H1 (cell line): ENCODE measurements at regions not wholly inside any gene's neighbourhood (a gene's known extent, or its start where the extent isn't known, plus 50 kb on each side); places are given as distances from the start of the nearest gene placed in this dataset.

ENCODE experiments used
- CTCF ChIA-PET: fragments of 300-600 bp; sonication (Branson Sonifier 250); formaldehyde crosslinking; loops from one replicate; lab custom pipeline; 2021; ENCODE audit not compliant: partially characterized antibody; lab: Charles Lee
- POLR2A ChIA-PET: fragments of 300-600 bp; sonication (Branson Sonifier 250); formaldehyde crosslinking; loops from one replicate; lab custom pipeline; 2021; ENCODE audit warnings: inconsistent platforms; ENCODE audit not compliant: partially characterized antibody; lab: Charles Lee
- DNase-seq, 2 experiments: peaks; one replicate each; pipeline versions ENCODE4 v3.0.0 to v3.0.0-alpha.2; 2010 to 2022; ENCODE audit warnings: low spot score in 2 of 2, low read depth in 1 of 2, mixed read lengths in 1 of 2
- FAIRE-seq: peaks from 2 replicates; lab custom pipeline; 2011; peaks lifted over from hg19 to GRCh38; lab: Jason Lieb, UNC
- H2AFZ ChIP-seq: 2 replicates; pipeline ENCODE4 v1.8.1; 2012; ENCODE audit warnings: low read length, inconsistent platforms
- H2AK5ac ChIP-seq: 2 replicates; pipeline ENCODE4 v1.6.1; 2013; ENCODE audit warnings: low read depth, low read length
- H2BK120ac ChIP-seq: replicated peaks from 2 replicates; pipeline ENCODE3; 2013; ENCODE audit warnings: low read depth, low read length, inconsistent platforms
- H2BK12ac ChIP-seq: 2 replicates; pipeline ENCODE4 v1.6.1; 2013; ENCODE audit warnings: low read depth, low read length
- H2BK15ac ChIP-seq: 2 replicates; pipeline ENCODE4 v1.6.1; 2013; ENCODE audit warnings: low read length
- H2BK20ac ChIP-seq: 2 replicates; pipeline ENCODE4 v1.6.1; 2013; ENCODE audit warnings: low read length
- H2BK5ac ChIP-seq: 2 replicates; pipeline ENCODE4 v1.6.1; 2013; ENCODE audit warnings: low read depth, low read length
- H3K14ac ChIP-seq: 2 replicates; pipeline ENCODE4 v1.6.1; 2013; ENCODE audit warnings: inconsistent platforms; ENCODE audit not compliant: insufficient read length
- H3K18ac ChIP-seq: 2 replicates; pipeline ENCODE4 v1.6.1; 2013; ENCODE audit warnings: low read length; ENCODE audit errors: extremely low read depth
- H3K23ac ChIP-seq: 2 replicates; pipeline ENCODE4 v1.6.1; 2013; ENCODE audit warnings: inconsistent platforms; ENCODE audit not compliant: insufficient read length
- H3K23me2 ChIP-seq: 2 replicates; pipeline ENCODE4 v1.6.1; 2013; ENCODE audit warnings: low read depth, low read length
- H3K27ac ChIP-seq: 2 replicates; pipeline ENCODE4 v1.6.1; 2011; ENCODE audit warnings: low read depth, low read length, inconsistent platforms
- H3K27me3 ChIP-seq, 4 experiments: replicated peaks in 1 of 4; 1 replicate in 1 of 4; 2 replicates in 3 of 4; pipeline versions ENCODE4 v1.6.1 to v1.8.1; 2011 to 2013; ENCODE audit warnings: low read length in 3 of 4, mild to moderate bottlenecking in 3 of 4, inconsistent platforms in 2 of 4, mixed read lengths in 2 of 4, moderate library complexity in 1 of 4; ENCODE audit not compliant: control insufficient read depth in 3 of 4, insufficient read depth in 3 of 4; ENCODE audit errors: extremely low read depth in 1 of 4
- H3K36me3 ChIP-seq, 4 experiments: 2 replicates each; pipeline versions ENCODE4 v1.6.1 to v1.8.1; 2011 to 2013; ENCODE audit warnings: mild to moderate bottlenecking in 4 of 4, low read length in 3 of 4, moderate library complexity in 2 of 4, control low read depth in 1 of 4, inconsistent platforms in 1 of 4; ENCODE audit not compliant: insufficient read depth in 4 of 4, control insufficient read depth in 2 of 4
- H3K4ac ChIP-seq: replicated peaks from 2 replicates; pipeline ENCODE3; 2013; ENCODE audit warnings: low read length, low read depth, mixed read lengths, inconsistent platforms; ENCODE audit not compliant: insufficient read length
- H3K4me1 ChIP-seq, 4 experiments: replicated peaks in 1 of 4; 1 replicate in 1 of 4; 2 replicates in 3 of 4; pipeline versions ENCODE4 v1.6.1 to v1.8.1; 2011 to 2013; ENCODE audit warnings: low read length in 3 of 4, inconsistent platforms in 2 of 4, mixed read lengths in 1 of 4; ENCODE audit not compliant: insufficient read depth in 4 of 4, control insufficient read depth in 3 of 4
- H3K4me2 ChIP-seq, 2 experiments: 2 replicates each; pipeline versions ENCODE4 v1.6.1 to v1.8.1; 2011 to 2013; ENCODE audit warnings: low read depth in 2 of 2, low read length in 2 of 2, control low read depth in 1 of 2, inconsistent platforms in 1 of 2, mild to moderate bottlenecking in 1 of 2; ENCODE audit not compliant: insufficient read depth in 1 of 2
- H3K4me3 ChIP-seq, 4 experiments: fragments of 200-600, 300-600 bp in 1 of 4; sonication (generic), shearing (Covaris generic), sonication (Bioruptor Twin) in 1 of 4; 2 replicates each; pipeline versions ENCODE4 v1.5.1 to v1.8.1; 2011 to 2016; ENCODE audit warnings: low read length in 4 of 4, low read depth in 3 of 4, control low read depth in 2 of 4, inconsistent platforms in 2 of 4, mild to moderate bottlenecking in 2 of 4, mixed read lengths in 1 of 4, moderate library complexity in 1 of 4; ENCODE audit not compliant: insufficient read depth in 2 of 4; ENCODE audit errors: extremely low read depth in 1 of 4
- H3K56ac ChIP-seq: replicated peaks from 2 replicates; pipeline ENCODE3; 2013; ENCODE audit warnings: low read depth, mild to moderate bottlenecking, mixed read lengths, low read length, inconsistent platforms; ENCODE audit not compliant: insufficient read length
- H3K79me1 ChIP-seq: 2 replicates; pipeline ENCODE4 v1.6.1; 2013; ENCODE audit warnings: low read depth, low read length, control low read depth
- H3K79me2 ChIP-seq, 2 experiments: 2 replicates each; pipeline versions ENCODE4 v1.6.1 to v1.8.1; 2012 to 2013; ENCODE audit warnings: low read length in 2 of 2, mild to moderate bottlenecking in 2 of 2, inconsistent platforms in 1 of 2; ENCODE audit not compliant: insufficient read depth in 2 of 2, control insufficient read depth in 1 of 2
- H3K9ac ChIP-seq, 4 experiments: replicated peaks in 1 of 4; 1 replicate in 1 of 4; 2 replicates in 3 of 4; pipeline versions ENCODE4 v1.6.1 to v1.8.1; 2011 to 2013; ENCODE audit warnings: low read depth in 3 of 4, low read length in 3 of 4, control low read depth in 2 of 4, mild to moderate bottlenecking in 2 of 4, moderate library complexity in 2 of 4, inconsistent platforms in 1 of 4; ENCODE audit errors: extremely low read depth in 1 of 4
- H3K9me3 ChIP-seq, 2 experiments: 2 replicates each; pipeline versions ENCODE4 v1.6.1 to v1.8.1; 2012 to 2013; ENCODE audit warnings: mild to moderate bottlenecking in 2 of 2, moderate library complexity in 2 of 2, control low read depth in 1 of 2, inconsistent platforms in 1 of 2, low read depth in 1 of 2, low read length in 1 of 2, mixed read lengths in 1 of 2; ENCODE audit not compliant: insufficient read depth in 2 of 2
- H4K20me1 ChIP-seq, 2 experiments: replicated peaks in 1 of 2; 2 replicates each; pipeline versions ENCODE3 to v1.8.1; 2011 to 2013; ENCODE audit warnings: inconsistent platforms in 2 of 2, low read length in 2 of 2, mild to moderate bottlenecking in 1 of 2; ENCODE audit not compliant: insufficient read depth in 2 of 2, control insufficient read depth in 1 of 2
- H4K5ac ChIP-seq: 2 replicates; pipeline ENCODE4 v1.6.1; 2013; ENCODE audit warnings: low read length, low read depth, mixed read lengths, inconsistent platforms; ENCODE audit not compliant: insufficient read length
- H4K8ac ChIP-seq: 2 replicates; pipeline ENCODE4 v1.8.0; 2013; ENCODE audit warnings: mild to moderate bottlenecking, moderate library complexity, low read length, inconsistent platforms; ENCODE audit not compliant: insufficient read depth; ENCODE audit errors: extremely low read depth
- H4K91ac ChIP-seq: replicated peaks from 2 replicates; pipeline ENCODE3; 2013; ENCODE audit warnings: low read length, mixed read lengths, inconsistent platforms; ENCODE audit not compliant: insufficient read length
- ATF2 ChIP-seq: IDR thresholded peaks from 2 replicates; pipeline ENCODE4 v1.6.1; 2012; ENCODE audit warnings: low read length, inconsistent platforms
- BRCA1 ChIP-seq: IDR thresholded peaks from 2 replicates; pipeline ENCODE4 v1.6.1; 2012; ENCODE audit warnings: low read depth, low read length, improper control_type of control experiment
- CHD1 ChIP-seq: IDR thresholded peaks from 2 replicates; pipeline ENCODE4 v1.6.1; 2012; ENCODE audit warnings: low read depth, low read length, improper control_type of control experiment
- CREB1 ChIP-seq: IDR thresholded peaks from 2 replicates; pipeline ENCODE4 v1.6.1; 2012; ENCODE audit warnings: inconsistent platforms
- EGR1 ChIP-seq: IDR thresholded peaks from 2 replicates; pipeline ENCODE4 v1.6.1; 2011; ENCODE audit warnings: low read depth, low read length, borderline replicate concordance
- GABPA ChIP-seq: IDR thresholded peaks from 2 replicates; pipeline ENCODE4 v1.6.1; 2011; ENCODE audit warnings: mild to moderate bottlenecking, low read length, moderate library complexity, borderline replicate concordance; ENCODE audit not compliant: insufficient read depth
- JUN ChIP-seq: IDR thresholded peaks from 2 replicates; pipeline ENCODE4 v1.6.1; 2011; ENCODE audit warnings: low read depth, mild to moderate bottlenecking, improper control_type of control experiment, low read length
- POU5F1 ChIP-seq: IDR thresholded peaks from 2 replicates; pipeline ENCODE4 v1.6.1; 2011; ENCODE audit warnings: low read depth, mild to moderate bottlenecking, low read length, moderate library complexity
- SAP30 ChIP-seq: fragments of 300-600 bp; sonication (generic); IDR thresholded peaks from 2 replicates; pipeline ENCODE4 v1.7.1; 2012; ENCODE audit warnings: low read length, moderate library complexity, mild to moderate bottlenecking, inconsistent platforms; ENCODE audit not compliant: insufficient read depth, insufficient replicate concordance
- SIRT6 ChIP-seq: IDR thresholded peaks from one replicate; pipeline ENCODE4 v1.7.1; 2012; ENCODE audit warnings: low read length, inconsistent platforms
- SRF ChIP-seq: IDR thresholded peaks from 2 replicates; pipeline ENCODE4 v1.6.1; 2011; ENCODE audit warnings: mild to moderate bottlenecking, low read depth, low read length, moderate library complexity
- SUZ12 ChIP-seq: fragments of 200-600 bp; sonication (generic); IDR thresholded peaks from 2 replicates; pipeline ENCODE4 v1.6.1; 2012; ENCODE audit warnings: mild to moderate bottlenecking, inconsistent platforms, low read length, moderate library complexity, mixed read lengths
- TCF12 ChIP-seq: IDR thresholded peaks from 2 replicates; pipeline ENCODE4 v1.6.1; 2011; ENCODE audit warnings: low read depth, mild to moderate bottlenecking, low read length
- WGBS, 2 experiments: shearing (Covaris generic) in 1 of 2; methylation state at CpG; one replicate each; pipeline versions ENCODE4 v1.1.6 to v1.1.7; 2013 to 2015; ENCODE audit warnings: low lambda C conversion rate in 2 of 2, mixed read lengths in 2 of 2, inconsistent platforms in 1 of 2, low coverage in 1 of 2, missing lambda C conversion rate in 1 of 2; ENCODE audit not compliant: insufficient replicate concordance in 2 of 2, insufficient coverage in 1 of 2, insufficient read length in 1 of 2; ENCODE audit errors: extremely low coverage in 1 of 2, missing lambda C conversion rate in 1 of 2; 5-methylcytosine and 5-hydroxymethylcytosine counted together

- Histone ChIP-seq H4K91ac (no peak overlapping the region), H4K20me1 (no peaks in the 10 kb centered on the region), H3K4me3 (no peak overlapping the region), H3K4me1 (no peaks in the 10 kb centered on the region), H3K36me3 (no peaks in the 10 kb centered on the region), H3K9me3 (no peaks in the 10 kb centered on the region), H3K4me2 (no peak overlapping the region), H2BK20ac (no peak overlapping the region), H3K18ac (no peak overlapping the region), H3K27me3 (no peaks in the 10 kb centered on the region), H2BK15ac (no peak overlapping the region), H2BK5ac (no peak overlapping the region), H2AFZ (no peak overlapping the region), H3K27ac (no peak overlapping the region), H3K79me2 (no peaks in the 10 kb centered on the region), H2BK12ac (no peak overlapping the region), H3K4ac (no peak overlapping the region), H4K8ac (no peak overlapping the region), H3K79me1 (no peaks in the 10 kb centered on the region), H3K23me2 (no peaks in the 10 kb centered on the region), H2BK120ac (no peak overlapping the region), H3K14ac (no peak overlapping the region), H3K9ac (no peak overlapping the region), H3K56ac (no peak overlapping the region), H2AK5ac (no peak overlapping the region), H4K5ac (no peak overlapping the region), H3K23ac (no peak overlapping the region)
- CTCF ChIA-PET, result interaction anchor here (1.1 kb wide), 1 partner anchor 26 kb away, joined by 4 read pairs; no protein-coding TSS in a partner anchor
- POLR2A ChIA-PET, result no interaction called here
- 100% methylated on average over 1 of the region's 1 CpG; no CpG with 5 or more reads in 1 of the 2 experiments for WGBS, 2 experiments
- DNase-seq (no peak), FAIRE-seq (no peak)
- no peak for TF ChIP-seq POU5F1
- no peak for TF ChIP-seq CREB1
- TF ChIP-seq CHD1, result no peak
- no peak for TF ChIP-seq ATF2
- TF ChIP-seq SRF, result no peak
- TF ChIP-seq SIRT6, result no peak
- TF ChIP-seq EGR1, result no peak
- no peak for TF ChIP-seq SUZ12
- TF ChIP-seq GABPA, result no peak
- TF ChIP-seq JUN, result no peak
- no peak for TF ChIP-seq BRCA1
- TF ChIP-seq TCF12, result no peak
- no peak for TF ChIP-seq SAP30
These were observed 372.0 kb downstream of the NEK10 start for GRCh38 chr3:26997226-26997625.
